Cardiac septum (tissue), 1 donor: ENCODE measurements at regions not wholly inside any gene's neighbourhood (a gene's known extent, or its start where the extent isn't known, plus 50 kb on each side); places are given as distances from the start of the nearest gene placed in this dataset.

ENCODE experiments used
- DNase-seq: peaks from one replicate; pipeline ENCODE4 v3.0.0-alpha.2; 2020; ENCODE audit warnings: low spot score
- intact Hi-C: fragments of 100-400 bp; cut with DNase I; formaldehyde crosslinking; loops from one replicate; pipeline ENCODE4 v1.14.0; 2022
- donor health status: DM: no; HTN: no; CAD: no.

GRCh38 chr6:22666586-22666985 is 97.2 kb downstream of the HDGFL1 start:
- DNase-seq, result no peak
- intact Hi-C loops, result no loop called here

DNA sequence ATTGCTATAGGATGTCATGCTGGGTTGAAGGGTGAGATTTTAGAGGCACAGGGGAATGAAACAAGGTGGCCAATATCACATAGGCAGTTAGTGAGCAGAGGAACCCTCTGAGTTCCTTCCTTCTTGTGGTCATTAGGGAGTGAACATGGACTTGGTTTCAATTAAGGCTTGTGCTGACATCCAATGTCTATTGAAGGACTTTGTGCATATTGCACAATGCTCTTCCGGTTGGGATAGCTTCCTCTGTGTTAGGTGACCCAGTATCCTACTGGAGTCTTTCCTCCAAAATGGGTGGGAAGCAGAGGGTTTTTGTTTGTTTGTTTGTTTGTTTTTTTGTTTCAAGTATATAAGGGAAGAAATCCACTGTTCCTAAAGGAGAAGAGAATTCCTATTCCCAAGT is 98.5 kb downstream of the HDGFL1 start:
- DNase-seq, result no peak
- intact Hi-C loops, result loop anchor here (2.0 kb wide), 1 partner anchor 197 kb away; no protein-coding TSS in a partner anchor

DNA sequence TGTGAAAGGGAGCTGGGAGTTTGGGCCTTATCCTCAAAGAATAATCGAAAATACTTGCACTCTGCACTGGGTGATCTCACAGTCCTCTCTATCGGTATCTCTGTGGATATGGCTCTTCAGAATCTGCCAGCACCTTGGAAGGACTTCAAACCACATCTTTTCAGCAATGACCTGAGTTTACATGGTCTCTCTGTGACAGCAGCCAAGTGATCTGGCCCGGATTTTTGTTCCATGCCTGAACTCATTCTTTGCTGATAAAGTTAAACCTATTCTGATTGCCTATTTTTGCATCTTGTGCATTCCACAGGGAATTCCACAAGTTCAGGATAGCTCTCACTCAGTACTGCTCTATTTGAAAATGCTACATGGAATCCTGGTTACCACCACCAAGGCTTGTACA is 98.9 kb downstream of the HDGFL1 start:
- intact Hi-C loops, result loop anchor here (2.0 kb wide), 1 partner anchor 198 kb away; no protein-coding TSS in a partner anchor
- no peak for DNase-seq

- intact Hi-C loops, result loop anchor here (2.0 kb wide), 1 partner anchor 198 kb away; no protein-coding TSS in a partner anchor
- DNase-seq, result no peak
These were observed 99.4 kb downstream of the HDGFL1 start for GRCh38 chr6:22668717-22669116.

- intact Hi-C loops, result no loop called here
- no peak for DNase-seq
These were observed 101.2 kb downstream of the HDGFL1 start for GRCh38 chr6:22670605-22671004.

DNA sequence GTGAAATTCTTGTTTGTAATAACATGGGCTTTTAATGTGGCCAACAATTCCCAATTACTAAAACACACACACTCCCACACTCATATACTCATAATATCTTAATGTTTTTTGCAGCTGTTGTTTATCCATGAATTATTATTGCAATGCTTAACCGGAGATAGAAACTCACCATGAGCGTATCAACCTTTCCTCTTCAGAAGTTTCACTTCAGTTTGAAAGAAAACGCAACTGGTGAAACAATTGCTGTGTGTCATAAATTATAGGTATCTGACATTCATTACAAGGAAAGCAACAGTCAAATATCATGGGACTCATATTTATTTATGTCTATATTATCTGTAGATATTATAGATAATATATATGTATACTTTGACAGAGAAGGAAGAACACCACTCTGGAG is 104.1 kb downstream of the HDGFL1 start:
- no peak for DNase-seq
- intact Hi-C loops, result no loop called here

GRCh38 chr6:22680950-22681349 is 111.6 kb downstream of the HDGFL1 start:
- DNase-seq, result no peak
- intact Hi-C loops, result no loop called here

- intact Hi-C loops, result no loop called here
- no peak for DNase-seq
These were observed 112.4 kb downstream of the HDGFL1 start for GRCh38 chr6:22681761-22682160.

- intact Hi-C loops, result no loop called here
- no peak for DNase-seq
These were observed 113.6 kb downstream of the HDGFL1 start for GRCh38 chr6:22682979-22683378.

GRCh38 chr6:22690446-22690845 is 121.1 kb downstream of the HDGFL1 start:
- DNase-seq, result no peak
- intact Hi-C loops, result no loop called here

- intact Hi-C loops, result no loop called here
- DNase-seq, result no peak
These were observed 124.8 kb downstream of the HDGFL1 start for GRCh38 chr6:22694092-22694724.

- intact Hi-C loops, result no loop called here
- no peak for DNase-seq
These were observed 127.1 kb downstream of the HDGFL1 start for GRCh38 chr6:22696481-22696880.

DNA sequence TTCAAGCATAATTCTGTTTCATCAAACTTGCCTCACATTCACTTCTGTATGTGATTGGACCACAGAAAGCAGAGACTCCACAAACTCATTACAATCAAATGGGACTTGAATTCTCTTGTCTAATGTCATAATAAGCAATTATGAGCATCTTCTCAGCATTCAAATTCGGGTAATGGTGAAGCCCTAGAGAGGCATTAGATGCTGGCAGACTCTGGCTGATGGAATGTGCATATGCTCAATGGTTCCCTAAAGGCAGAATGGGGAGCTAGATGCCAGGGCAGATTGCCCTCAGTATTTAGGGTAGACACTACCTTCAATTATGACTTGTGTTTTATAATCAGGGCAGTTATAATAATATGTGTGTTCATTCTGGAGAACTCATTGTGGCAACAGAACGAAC is 127.9 kb downstream of the HDGFL1 start:
- no peak for DNase-seq
- intact Hi-C loops, result no loop called here

DNA sequence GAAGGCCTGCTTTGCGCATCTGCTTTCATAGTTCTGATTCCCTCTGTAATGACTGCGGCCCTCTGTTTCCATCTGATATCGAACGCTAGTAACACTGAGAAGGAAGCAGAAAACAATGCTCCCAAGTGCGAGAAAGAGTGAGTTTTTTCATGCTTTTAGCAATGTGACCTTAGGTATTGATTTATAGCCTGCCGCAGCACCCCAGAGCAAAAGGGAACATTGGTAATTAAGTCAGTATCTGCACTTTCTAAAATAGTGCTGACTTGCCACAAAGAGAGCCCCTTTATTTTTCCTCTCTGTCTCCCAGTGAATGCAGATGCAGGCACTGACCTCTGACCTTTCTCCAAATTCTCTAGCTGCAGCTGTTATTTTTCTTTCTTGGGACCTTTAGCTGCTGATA is 129.8 kb downstream of the HDGFL1 start:
- no peak for DNase-seq
- intact Hi-C loops, result no loop called here

DNA sequence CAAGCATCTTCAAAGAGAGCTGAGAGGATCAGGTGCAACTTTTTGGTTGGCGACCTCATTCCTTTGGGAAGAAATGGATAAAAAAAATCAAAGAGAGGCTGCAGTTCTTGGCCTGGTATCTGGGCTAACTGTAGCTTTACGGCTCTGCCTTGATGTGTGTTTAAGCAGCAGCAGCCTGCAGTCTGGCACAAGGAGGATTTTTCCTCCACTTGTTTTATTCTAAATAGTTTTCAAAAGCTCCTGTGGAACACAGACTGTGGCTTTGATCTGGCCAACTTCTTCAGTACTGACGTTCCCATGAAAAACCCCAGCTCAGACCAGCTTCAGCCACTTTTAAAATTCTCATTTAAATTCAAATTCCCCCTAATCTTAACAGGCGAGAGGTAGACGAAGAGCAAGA is 137.3 kb downstream of the HDGFL1 start:
- no peak for DNase-seq
- intact Hi-C loops, result no loop called here

DNA sequence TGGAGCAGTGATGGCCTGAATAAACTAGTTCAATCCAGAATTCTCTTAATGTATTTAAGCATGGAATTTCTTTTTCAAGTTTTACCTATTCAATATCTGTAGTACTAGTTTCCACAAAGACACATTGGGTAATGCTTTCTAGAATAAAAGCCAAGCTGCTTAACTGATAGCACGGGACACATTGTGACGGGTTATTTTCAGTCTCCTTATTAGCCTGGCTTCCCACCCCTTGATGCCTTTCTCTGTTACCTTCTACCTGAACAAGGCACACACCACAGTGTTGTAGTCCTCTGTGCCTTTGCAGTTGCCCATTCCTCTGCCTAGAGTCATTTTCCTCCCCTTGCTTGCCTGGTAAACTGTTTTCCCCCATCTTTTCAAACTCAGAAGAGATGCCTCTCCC is 139.1 kb downstream of the HDGFL1 start:
- intact Hi-C loops, result no loop called here
- DNase-seq, result no peak

- intact Hi-C loops, result no loop called here
- no peak for DNase-seq
These were observed 140.4 kb downstream of the HDGFL1 start for GRCh38 chr6:22709803-22710202.

GRCh38 chr6:22716721-22717120 is 147.4 kb downstream of the HDGFL1 start:
- intact Hi-C loops, result no loop called here
- no peak for DNase-seq

- DNase-seq, result no peak
- intact Hi-C loops, result no loop called here
These were observed 148.5 kb downstream of the HDGFL1 start for GRCh38 chr6:22717915-22718314.

DNA sequence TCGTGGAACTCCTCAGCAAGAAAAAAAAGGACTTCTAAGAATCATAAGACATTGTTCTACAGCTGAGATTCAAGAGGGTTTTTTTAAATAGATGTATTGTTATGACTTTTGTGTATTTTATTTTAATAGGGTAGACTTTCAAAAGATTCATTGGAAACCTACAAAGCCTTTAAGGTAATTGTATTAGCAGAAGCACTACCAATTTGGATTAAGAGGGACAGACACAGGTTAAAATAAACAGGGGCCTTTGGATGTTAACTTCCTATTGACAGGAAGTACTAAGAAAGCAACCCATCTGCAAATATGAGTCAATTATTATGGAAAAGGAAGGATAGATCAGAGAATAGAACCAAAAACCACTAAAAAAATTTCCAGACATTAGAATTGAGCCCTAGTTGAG is 153.5 kb downstream of the HDGFL1 start:
- intact Hi-C loops, result no loop called here
- DNase-seq, result no peak

DNA sequence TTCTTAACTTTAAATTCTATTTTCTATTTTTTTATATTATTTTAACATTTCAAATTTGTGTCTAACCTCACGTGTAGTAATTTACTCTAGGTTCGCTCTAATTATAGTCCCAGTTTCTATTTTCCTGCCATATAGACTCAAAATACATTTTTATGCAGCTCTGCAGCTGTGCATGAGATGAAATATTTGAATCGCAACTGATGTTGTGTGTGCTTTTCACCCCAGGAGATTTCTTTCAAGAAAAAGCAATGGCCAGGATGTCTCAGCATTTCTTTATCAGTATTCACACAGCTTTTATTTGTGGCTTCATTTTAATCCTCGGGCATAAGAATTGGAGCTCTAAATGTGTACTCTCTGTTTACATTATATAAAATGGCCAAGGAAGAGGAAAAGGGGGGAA is 157.6 kb downstream of the HDGFL1 start:
- no peak for DNase-seq
- intact Hi-C loops, result no loop called here

GRCh38 chr6:22727710-22728109 is 158.3 kb downstream of the HDGFL1 start:
- intact Hi-C loops, result no loop called here
- DNase-seq, result no peak
